HCT116 (cell line): ENCODE measurements at regions not wholly inside any gene's neighbourhood (a gene's known extent, or its start where the extent isn't known, plus 50 kb on each side); places are given as distances from the start of the nearest gene placed in this dataset.

ENCODE experiments used
- POLR2A ChIP-seq: IDR thresholded peaks from 2 replicates; pipeline ENCODE4 v1.7.0; 2011; ENCODE audit warnings: borderline replicate concordance; ENCODE audit not compliant: insufficient read depth, insufficient read length; ENCODE audit errors: extremely low read depth
- TCF7L2 ChIP-seq: IDR thresholded peaks from 2 replicates; pipeline ENCODE4 v1.7.0; 2011; ENCODE audit warnings: borderline replicate concordance, inconsistent platforms; ENCODE audit not compliant: insufficient read depth, insufficient read length; ENCODE audit errors: extremely low read depth
- ZFX ChIP-seq: fragments of 450-650 bp; IDR thresholded peaks from 2 replicates; pipeline ENCODE4 v1.6.1; 2017
- TF ChIP-seq, protein P1 (sequence below), 3 experiments: fragments of 200-600 bp in 1 of 3; sonication (generic) in 1 of 3; IDR thresholded peaks in 2 of 3; conservative IDR thresholded peaks in 1 of 3; 2 replicates each; pipeline ENCODE4 v1.5.1; 2012 to 2017; ENCODE audit warnings: low read depth in 2 of 3, low read length in 2 of 3, antibody characterized with exemption in 1 of 3, borderline replicate concordance in 1 of 3, control low read depth in 1 of 3, mild to moderate bottlenecking in 1 of 3, mixed read lengths in 1 of 3, mixed run types in 1 of 3, moderate library complexity in 1 of 3; ENCODE audit not compliant: insufficient read depth in 1 of 3
- TF ChIP-seq, protein P2 (sequence below): IDR thresholded peaks from 2 replicates; pipeline ENCODE4 v1.6.1; 2011; ENCODE audit warnings: mild to moderate bottlenecking, low read length, moderate library complexity; ENCODE audit not compliant: insufficient replicate concordance; ENCODE audit errors: extremely low read depth

DNA sequence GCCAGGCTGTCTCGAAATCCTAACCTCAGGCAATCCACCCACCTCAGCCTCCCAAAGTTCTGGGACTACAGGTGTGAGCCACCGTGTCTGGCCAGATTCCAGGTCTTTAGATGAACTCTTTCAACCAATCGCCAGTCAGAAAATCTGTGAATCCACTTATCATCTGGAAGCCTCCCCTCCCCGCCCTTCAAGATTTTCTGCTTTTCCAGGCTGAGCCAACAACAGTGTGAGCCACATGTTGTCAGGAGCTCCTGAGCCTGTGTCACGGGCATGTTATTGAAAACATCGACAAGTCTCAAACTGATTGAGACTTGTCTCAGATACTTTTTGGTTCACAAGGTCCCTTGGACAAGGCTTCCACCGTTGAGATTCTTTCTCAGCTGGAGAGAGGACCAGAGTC lies 52.0 kb upstream of the TRPM1 start:
- no peak for TF ChIP-seq POLR2A
- no peak for TF ChIP-seq TCF7L2
- TF ChIP-seq, protein P1, sequence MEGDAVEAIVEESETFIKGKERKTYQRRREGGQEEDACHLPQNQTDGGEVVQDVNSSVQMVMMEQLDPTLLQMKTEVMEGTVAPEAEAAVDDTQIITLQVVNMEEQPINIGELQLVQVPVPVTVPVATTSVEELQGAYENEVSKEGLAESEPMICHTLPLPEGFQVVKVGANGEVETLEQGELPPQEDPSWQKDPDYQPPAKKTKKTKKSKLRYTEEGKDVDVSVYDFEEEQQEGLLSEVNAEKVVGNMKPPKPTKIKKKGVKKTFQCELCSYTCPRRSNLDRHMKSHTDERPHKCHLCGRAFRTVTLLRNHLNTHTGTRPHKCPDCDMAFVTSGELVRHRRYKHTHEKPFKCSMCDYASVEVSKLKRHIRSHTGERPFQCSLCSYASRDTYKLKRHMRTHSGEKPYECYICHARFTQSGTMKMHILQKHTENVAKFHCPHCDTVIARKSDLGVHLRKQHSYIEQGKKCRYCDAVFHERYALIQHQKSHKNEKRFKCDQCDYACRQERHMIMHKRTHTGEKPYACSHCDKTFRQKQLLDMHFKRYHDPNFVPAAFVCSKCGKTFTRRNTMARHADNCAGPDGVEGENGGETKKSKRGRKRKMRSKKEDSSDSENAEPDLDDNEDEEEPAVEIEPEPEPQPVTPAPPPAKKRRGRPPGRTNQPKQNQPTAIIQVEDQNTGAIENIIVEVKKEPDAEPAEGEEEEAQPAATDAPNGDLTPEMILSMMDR (IDR thresholded peaks at IDR 0.05 in 2 of 3, conservative IDR thresholded peaks at IDR 0.05 in 1 of 3; ENCODE audit: borderline replicate concordance in 1 of 3, insufficient read depth in 1 of 3, low read depth in 2 of 3, low read length in 2 of 3): no peak
- TF ChIP-seq, protein P2, sequence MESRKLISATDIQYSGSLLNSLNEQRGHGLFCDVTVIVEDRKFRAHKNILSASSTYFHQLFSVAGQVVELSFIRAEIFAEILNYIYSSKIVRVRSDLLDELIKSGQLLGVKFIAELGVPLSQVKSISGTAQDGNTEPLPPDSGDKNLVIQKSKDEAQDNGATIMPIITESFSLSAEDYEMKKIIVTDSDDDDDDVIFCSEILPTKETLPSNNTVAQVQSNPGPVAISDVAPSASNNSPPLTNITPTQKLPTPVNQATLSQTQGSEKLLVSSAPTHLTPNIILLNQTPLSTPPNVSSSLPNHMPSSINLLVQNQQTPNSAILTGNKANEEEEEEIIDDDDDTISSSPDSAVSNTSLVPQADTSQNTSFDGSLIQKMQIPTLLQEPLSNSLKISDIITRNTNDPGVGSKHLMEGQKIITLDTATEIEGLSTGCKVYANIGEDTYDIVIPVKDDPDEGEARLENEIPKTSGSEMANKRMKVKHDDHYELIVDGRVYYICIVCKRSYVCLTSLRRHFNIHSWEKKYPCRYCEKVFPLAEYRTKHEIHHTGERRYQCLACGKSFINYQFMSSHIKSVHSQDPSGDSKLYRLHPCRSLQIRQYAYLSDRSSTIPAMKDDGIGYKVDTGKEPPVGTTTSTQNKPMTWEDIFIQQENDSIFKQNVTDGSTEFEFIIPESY: no peak
- no peak for TF ChIP-seq ZFX
